ENCODE measurements at regions not wholly inside any gene's neighbourhood (a gene's known extent, or its start where the extent isn't known, plus 50 kb on each side); places are given as distances from the start of the nearest gene placed in this dataset.

DNA sequence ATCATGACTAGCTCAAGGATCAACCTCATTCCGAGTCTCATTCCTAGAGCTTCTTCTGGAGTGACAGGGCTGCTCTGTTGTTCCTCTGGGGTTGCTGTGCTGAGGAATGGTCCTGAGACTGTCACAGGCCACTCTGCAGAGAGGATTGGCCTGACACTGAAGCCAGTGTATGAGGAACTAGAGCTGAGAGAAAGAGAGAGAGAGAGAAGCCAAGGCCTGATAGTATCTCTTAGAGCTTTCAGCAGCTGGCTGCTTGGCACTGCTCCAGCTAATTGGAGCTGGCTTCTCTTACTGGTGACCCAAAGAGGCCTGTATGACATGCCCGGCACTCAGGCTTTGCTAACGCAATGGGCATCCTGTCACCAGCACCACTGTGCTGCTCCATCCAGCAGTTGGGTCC is 73.4 kb upstream of the FLT1 start:
- H3K9me3 Mint-ChIP-seq: no peaks in the 10 kb centered on the region
- no peak overlapping the region for H3K4me3 Mint-ChIP-seq
- peaks cover 21% of the 10 kb centered on the region for H3K27me3 Mint-ChIP-seq
- no peaks in the 10 kb centered on the region for H3K4me1 Mint-ChIP-seq
- ATAC-seq (replicated peaks; ENCODE audit: extremely low read depth, poor library complexity, severe bottlenecking): no peak
- H3K27ac Mint-ChIP-seq (ENCODE audit: low read depth): no peak overlapping the region
- H3K36me3 Mint-ChIP-seq (ENCODE audit: insufficient read depth): peaks cover 2% of the 10 kb centered on the region
- DNase-seq (ENCODE audit: low spot score in 2 of 2): no peak

DNA sequence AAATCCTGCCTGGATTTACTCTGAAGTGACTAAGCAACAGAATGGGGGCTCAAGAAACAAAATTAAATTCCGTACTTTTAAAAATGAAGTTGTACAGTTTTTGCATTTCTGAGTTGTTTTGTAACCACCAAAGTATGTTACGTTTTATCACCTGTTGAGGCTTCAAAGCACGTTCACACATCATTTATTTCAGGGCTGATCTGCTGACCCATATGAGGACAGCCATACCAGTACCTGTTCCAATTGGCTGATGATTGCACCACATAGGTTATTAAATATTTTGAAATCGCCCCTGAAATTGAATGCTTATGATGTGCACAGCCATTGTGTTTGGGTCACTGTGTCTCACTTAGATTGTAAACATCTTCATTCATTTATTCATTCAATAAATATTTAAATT is 72.0 kb upstream of the FLT1 start:
- no peaks in the 10 kb centered on the region for H3K4me1 Mint-ChIP-seq
- peaks cover 21% of the 10 kb centered on the region for H3K27me3 Mint-ChIP-seq
- ATAC-seq (replicated peaks; ENCODE audit: extremely low read depth, poor library complexity, severe bottlenecking): no peak
- DNase-seq (ENCODE audit: low spot score in 2 of 2): no peak
- no peak overlapping the region for H3K4me3 Mint-ChIP-seq
- no peak overlapping the region for H3K27ac Mint-ChIP-seq (ENCODE audit: low read depth)
- H3K36me3 Mint-ChIP-seq (ENCODE audit: insufficient read depth): peaks cover 2% of the 10 kb centered on the region
- H3K9me3 Mint-ChIP-seq: no peaks in the 10 kb centered on the region

DNA sequence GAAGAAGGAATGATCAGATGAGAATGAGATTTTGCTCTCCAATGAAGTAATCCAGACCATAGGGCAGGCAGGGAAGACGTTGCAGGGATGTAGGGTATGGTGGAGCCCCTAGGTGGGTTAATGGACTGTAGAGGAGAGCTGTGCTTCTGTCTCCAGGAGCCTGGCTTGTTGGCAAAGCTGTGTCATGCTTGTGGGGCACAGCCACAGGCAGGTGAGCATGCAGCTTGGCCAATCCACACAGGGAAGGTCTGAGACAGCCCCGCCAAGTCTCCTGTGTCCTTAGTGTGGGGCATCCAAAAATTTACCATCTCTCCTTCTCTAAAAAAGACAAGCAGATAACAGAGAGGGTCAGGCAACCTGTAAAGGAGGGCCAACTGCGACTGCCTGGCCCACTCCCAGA is 71.4 kb upstream of the FLT1 start:
- DNase-seq (ENCODE audit: low spot score in 2 of 2) (no peak), ATAC-seq (replicated peaks; ENCODE audit: extremely low read depth, poor library complexity, severe bottlenecking) (no peak)
- no peaks in the 10 kb centered on the region for H3K9me3 Mint-ChIP-seq
- no peaks in the 10 kb centered on the region for H3K4me1 Mint-ChIP-seq
- H3K36me3 Mint-ChIP-seq (ENCODE audit: insufficient read depth): peaks cover 2% of the 10 kb centered on the region
- peaks cover 23% of the 10 kb centered on the region for H3K27me3 Mint-ChIP-seq
- no peak overlapping the region for H3K27ac Mint-ChIP-seq (ENCODE audit: low read depth)
- H3K4me3 Mint-ChIP-seq: no peak overlapping the region

DNA sequence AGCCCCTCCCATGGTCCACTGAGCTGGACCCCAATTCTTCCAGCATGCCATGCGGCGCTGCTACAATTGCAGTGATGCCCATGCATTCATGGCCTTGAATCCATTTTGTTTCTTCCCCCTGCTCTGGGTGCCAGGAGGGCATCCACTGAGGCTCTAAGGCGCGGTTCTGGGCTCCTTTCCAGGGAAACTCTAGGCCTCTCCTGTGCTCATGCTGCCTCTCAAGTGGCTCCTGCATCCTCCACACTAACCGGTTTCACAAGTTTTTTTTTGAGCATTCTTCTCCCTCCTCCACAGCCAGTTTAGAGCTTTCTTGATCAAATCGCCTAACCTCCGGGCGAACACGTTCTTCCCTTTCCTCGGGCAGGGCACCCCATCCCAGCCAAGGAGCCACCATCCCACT is 69.1 kb upstream of the FLT1 start:
- no peaks in the 10 kb centered on the region for H3K9me3 Mint-ChIP-seq
- H3K36me3 Mint-ChIP-seq (ENCODE audit: insufficient read depth): peaks cover 2% of the 10 kb centered on the region
- H3K27ac Mint-ChIP-seq (ENCODE audit: low read depth): no peak overlapping the region
- no peak for ATAC-seq (replicated peaks; ENCODE audit: extremely low read depth, poor library complexity, severe bottlenecking)
- DNase-seq (ENCODE audit: low spot score in 2 of 2): no peak
- H3K4me1 Mint-ChIP-seq: no peaks in the 10 kb centered on the region
- peaks cover 32% of the 10 kb centered on the region for H3K27me3 Mint-ChIP-seq
- no peak overlapping the region for H3K4me3 Mint-ChIP-seq

DNA sequence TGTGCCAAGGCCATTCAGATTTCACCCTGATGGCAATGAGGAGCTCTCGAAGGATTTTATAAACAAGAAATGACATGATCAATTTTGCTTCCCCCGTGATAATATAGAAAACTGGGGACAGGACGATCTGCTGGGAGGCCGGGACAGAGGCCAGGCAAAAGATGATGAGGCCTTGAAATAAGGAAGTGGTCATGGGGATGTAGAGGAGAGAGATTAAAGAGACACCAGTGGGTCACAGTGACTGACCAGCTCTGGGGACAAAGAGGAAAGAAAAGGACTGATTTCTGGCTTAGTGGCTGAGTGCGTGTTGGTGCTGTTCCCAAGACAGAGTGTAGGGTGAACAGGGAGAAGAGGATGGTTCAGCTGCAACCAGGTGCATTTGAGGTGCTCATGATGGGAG is 68.7 kb upstream of the FLT1 start:
- ATAC-seq (replicated peaks; ENCODE audit: extremely low read depth, poor library complexity, severe bottlenecking): no peak

DNA sequence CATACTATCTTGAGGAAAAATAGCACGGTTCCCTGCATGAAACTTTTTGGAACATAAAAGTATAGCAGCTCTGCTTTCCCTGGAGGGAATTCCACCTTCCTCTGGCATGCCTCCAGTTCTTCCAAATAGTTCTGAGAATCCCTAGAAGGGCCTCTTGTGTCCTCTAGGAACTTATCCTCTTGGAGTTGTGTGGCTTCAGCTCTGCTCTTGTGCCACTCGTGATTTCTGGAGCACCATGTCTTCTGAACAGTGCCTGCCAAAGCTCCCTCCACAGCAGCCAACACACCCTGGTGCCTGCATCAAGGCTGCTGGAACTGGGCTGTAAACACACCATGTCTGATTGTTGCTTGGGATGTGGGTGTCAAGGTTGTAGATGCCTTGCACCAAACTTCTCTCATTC is 65.7 kb upstream of the FLT1 start:
- no peak for ATAC-seq (replicated peaks; ENCODE audit: extremely low read depth, poor library complexity, severe bottlenecking)
- H3K27ac Mint-ChIP-seq (ENCODE audit: low read depth): no peak overlapping the region
- peaks cover 32% of the 10 kb centered on the region for H3K27me3 Mint-ChIP-seq
- no peak for DNase-seq (ENCODE audit: low spot score in 2 of 2)
- no peaks in the 10 kb centered on the region for H3K36me3 Mint-ChIP-seq (ENCODE audit: insufficient read depth)
- H3K9me3 Mint-ChIP-seq: no peaks in the 10 kb centered on the region
- no peak overlapping the region for H3K4me3 Mint-ChIP-seq
- H3K4me1 Mint-ChIP-seq: no peaks in the 10 kb centered on the region

More for the DNA sequence above, 68.7 kb upstream of the FLT1 start:
- no peak overlapping the region for H3K4me3 Mint-ChIP-seq
- no peaks in the 10 kb centered on the region for H3K9me3 Mint-ChIP-seq
- no peaks in the 10 kb centered on the region for H3K4me1 Mint-ChIP-seq
- H3K36me3 Mint-ChIP-seq (ENCODE audit: insufficient read depth): peaks cover 2% of the 10 kb centered on the region
- peaks cover 32% of the 10 kb centered on the region for H3K27me3 Mint-ChIP-seq
- DNase-seq (ENCODE audit: low spot score in 2 of 2): no peak
- no peak overlapping the region for H3K27ac Mint-ChIP-seq (ENCODE audit: low read depth)

DNA sequence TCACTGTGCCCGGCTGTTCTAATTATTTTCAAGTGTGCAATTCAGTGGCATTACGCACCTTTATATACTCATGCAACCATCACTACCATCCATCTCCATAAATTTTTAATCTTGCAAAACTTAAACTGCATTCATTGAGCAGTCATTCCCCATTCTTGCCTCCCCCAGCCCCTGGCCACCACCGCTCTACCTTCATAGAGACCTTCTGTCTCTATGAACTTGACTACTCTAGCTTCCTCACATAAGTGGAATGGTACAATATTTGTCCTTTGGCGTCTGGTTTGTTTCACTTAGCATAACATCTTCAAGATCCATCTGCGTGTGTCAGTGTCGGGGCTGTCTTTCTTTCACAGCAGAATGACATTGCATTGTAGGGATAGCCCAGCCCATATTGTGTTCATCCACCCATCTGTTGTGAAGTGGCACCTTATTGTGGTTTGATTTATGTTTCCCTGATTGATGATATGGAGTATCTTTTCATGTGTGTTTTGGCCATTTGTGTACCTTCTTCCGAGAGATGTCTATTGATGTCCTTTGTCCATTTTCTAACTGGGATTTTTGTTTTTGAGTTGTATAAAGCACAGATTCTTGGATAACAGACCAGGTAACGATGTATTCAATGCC is 64.8 kb upstream of the FLT1 start:
- Mint-ChIP-seq H3K27me3 (peaks cover 38% of the 10 kb centered on the region), H3K36me3 (ENCODE audit: insufficient read depth) (no peaks in the 10 kb centered on the region), H3K4me3 (no peak overlapping the region), H3K27ac (ENCODE audit: low read depth) (no peak overlapping the region), H3K4me1 (no peaks in the 10 kb centered on the region), H3K9me3 (no peaks in the 10 kb centered on the region)
- no peak for DNase-seq (ENCODE audit: low spot score in 2 of 2)
- no peak for ATAC-seq (replicated peaks; ENCODE audit: extremely low read depth, poor library complexity, severe bottlenecking)

DNA sequence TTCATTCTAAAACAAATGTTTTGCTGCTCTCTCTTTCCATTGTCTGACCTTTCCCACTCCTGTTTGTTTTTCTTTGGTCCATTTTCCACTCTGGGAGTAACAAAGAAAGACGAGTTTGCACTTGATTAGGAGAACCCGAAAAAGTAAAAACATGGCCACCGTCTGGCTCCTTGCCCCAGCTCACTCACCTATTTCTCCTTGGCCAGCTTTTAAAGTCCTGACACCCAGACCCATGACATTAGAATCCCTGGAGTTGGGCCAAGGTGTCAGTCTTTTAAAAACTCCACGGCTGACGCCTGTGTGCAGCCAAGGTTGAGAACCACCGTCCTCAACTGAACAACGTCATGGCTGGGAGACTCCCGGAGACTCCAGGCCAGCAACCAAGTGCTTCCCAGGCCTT is 63.6 kb upstream of the FLT1 start:
- Mint-ChIP-seq H3K27me3 (peaks cover 29% of the 10 kb centered on the region), H3K36me3 (ENCODE audit: insufficient read depth) (no peaks in the 10 kb centered on the region), H3K4me1 (no peaks in the 10 kb centered on the region), H3K4me3 (no peak overlapping the region), H3K27ac (ENCODE audit: low read depth) (no peak overlapping the region), H3K9me3 (no peaks in the 10 kb centered on the region)
- ATAC-seq (replicated peaks; ENCODE audit: extremely low read depth, poor library complexity, severe bottlenecking) (no peak), DNase-seq (ENCODE audit: low spot score in 2 of 2) (no peak)

DNA sequence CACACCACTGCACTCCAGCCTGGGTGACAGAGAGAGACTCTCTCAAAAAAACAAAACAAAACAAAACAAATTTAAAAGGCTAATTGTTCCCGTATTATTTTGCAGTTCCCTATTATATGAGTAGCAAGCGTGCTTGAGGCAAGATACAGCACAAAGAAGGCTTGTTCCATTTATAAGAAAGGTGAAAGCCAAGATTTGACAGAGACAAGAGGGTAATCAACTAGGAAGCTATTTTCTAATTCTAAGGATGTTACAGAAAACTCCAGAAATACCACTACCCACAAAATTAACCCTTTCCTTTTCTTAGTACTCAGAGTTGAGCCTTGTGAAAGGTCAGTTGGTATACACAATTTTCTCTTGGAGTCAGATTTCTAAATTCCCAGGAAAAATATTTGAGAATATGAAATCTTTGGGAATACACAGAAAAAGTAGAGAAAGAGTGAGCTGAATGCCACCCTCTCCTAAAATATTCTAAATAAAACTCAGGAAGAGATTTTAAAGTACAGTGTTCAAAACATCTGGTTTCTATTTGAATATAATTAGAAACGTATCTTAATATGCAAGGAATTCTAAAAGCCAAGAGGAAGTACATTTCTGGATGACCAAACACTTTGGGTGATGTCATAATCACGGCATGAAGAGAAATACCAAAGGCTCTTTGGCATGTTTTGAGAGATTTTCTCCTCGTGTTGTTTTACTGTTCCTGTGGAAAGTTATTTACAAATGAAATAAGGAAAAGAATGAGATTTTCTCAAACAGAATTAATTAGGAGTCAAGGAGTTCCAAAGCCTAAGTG is 63.0 kb upstream of the FLT1 start:
- Mint-ChIP-seq H3K27me3 (peaks cover 25% of the 10 kb centered on the region), H3K4me1 (no peaks in the 10 kb centered on the region), H3K36me3 (ENCODE audit: insufficient read depth) (no peaks in the 10 kb centered on the region), H3K4me3 (no peak overlapping the region), H3K27ac (ENCODE audit: low read depth) (no peak overlapping the region), H3K9me3 (no peaks in the 10 kb centered on the region)
- ATAC-seq (replicated peaks; ENCODE audit: extremely low read depth, poor library complexity, severe bottlenecking) (no peak), DNase-seq (ENCODE audit: low spot score in 2 of 2) (no peak)

DNA sequence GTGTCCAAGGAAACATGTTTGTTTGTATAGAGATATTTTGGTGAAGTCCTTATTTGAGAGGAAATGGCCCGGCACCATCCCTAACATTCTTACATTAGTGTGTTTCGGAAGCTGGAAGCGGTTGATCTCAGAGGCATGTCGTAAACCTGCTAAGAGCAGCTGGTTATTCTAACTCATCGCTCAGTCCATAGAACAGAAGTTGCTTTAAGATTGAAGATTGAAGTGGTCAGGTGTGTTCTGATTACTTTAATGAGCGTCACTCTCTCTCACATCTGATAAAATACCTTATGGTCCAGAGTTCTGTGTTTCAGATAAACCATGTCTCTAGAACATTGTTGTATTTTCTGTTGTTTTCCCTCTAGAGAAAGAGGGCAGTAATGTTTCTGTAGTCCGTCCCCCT is 60.2 kb upstream of the FLT1 start:
- no peaks in the 10 kb centered on the region for H3K36me3 Mint-ChIP-seq (ENCODE audit: insufficient read depth)

DNA sequence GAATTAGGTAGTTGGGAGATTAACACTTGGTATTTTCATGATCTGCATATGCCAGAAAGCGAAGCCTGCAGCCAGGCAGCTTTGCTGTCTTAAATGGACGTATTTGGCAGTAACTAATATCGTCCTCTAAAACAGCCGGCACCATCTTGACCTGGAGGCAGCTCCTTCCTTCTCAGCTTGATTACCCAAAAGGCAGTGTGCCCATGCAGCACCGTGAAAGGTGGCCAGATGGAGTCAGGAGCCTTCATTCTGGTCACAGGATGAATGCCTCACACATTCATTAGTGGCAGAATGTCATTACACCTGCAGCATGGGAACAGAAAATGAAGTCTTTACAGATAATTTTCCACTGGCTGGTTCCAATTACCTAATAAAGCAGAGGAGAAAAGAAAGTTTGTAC is 59.0 kb upstream of the FLT1 start:
- H3K36me3 Mint-ChIP-seq (ENCODE audit: insufficient read depth): no peaks in the 10 kb centered on the region
- DNase-seq (ENCODE audit: low spot score in 2 of 2): no peak
- no peaks in the 10 kb centered on the region for H3K9me3 Mint-ChIP-seq
- H3K4me1 Mint-ChIP-seq: no peaks in the 10 kb centered on the region
- no peak overlapping the region for H3K27ac Mint-ChIP-seq (ENCODE audit: low read depth)
- no peak overlapping the region for H3K4me3 Mint-ChIP-seq
- no peak for ATAC-seq (replicated peaks; ENCODE audit: extremely low read depth, poor library complexity, severe bottlenecking)
- peaks cover 38% of the 10 kb centered on the region for H3K27me3 Mint-ChIP-seq

More for the DNA sequence above, 60.2 kb upstream of the FLT1 start:
- Mint-ChIP-seq H3K27me3 (peaks cover 27% of the 10 kb centered on the region), H3K4me3 (no peak overlapping the region), H3K4me1 (no peaks in the 10 kb centered on the region), H3K27ac (ENCODE audit: low read depth) (no peak overlapping the region), H3K9me3 (no peaks in the 10 kb centered on the region)
- no peak for DNase-seq (ENCODE audit: low spot score in 2 of 2)
- ATAC-seq (replicated peaks; ENCODE audit: extremely low read depth, poor library complexity, severe bottlenecking): no peak

DNA sequence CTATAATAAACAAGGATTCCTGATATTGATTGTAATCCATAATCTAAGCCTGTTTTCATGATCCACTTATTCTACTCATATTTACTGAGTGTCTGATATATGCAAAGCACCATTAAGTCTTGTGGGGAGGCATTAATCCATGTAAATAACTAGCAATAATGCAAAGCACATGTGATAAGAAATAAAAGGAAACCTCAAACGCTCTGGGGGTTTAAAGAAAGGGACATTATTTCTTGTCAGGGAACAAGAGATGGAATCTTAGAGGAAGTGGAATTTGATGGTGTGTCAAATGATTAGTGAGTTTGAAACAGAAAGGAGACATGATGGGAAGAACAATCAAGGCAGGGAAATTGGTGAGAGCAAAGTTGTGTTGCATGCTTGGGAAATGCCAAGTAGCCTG is 57.4 kb upstream of the FLT1 start:
- ATAC-seq (replicated peaks; ENCODE audit: extremely low read depth, poor library complexity, severe bottlenecking) (no peak), DNase-seq (ENCODE audit: low spot score in 2 of 2) (no peak)
- Mint-ChIP-seq H3K4me1 (no peaks in the 10 kb centered on the region), H3K4me3 (no peak overlapping the region), H3K9me3 (no peaks in the 10 kb centered on the region), H3K27ac (ENCODE audit: low read depth) (no peak overlapping the region), H3K27me3 (peaks cover 54% of the 10 kb centered on the region), H3K36me3 (ENCODE audit: insufficient read depth) (no peaks in the 10 kb centered on the region)

DNA sequence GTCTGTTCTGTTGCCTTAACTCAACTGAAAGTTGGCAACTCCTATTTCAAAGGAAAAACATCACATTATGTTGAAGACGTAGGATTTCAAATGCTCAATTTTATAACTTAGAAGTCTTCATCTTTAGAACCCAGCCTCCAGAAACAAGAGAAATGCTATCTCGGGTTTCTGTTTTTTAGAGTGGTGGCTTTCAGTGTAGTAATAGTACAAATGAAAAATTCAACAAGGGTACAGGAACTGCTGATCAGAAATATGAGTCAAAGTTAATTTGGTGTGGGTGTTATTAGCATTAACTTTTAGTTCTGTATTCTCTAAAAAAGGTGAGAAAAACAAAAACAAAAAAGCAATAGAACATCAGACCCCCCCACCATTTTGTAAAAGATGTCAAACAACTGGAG is 56.6 kb upstream of the FLT1 start:
- H3K27ac Mint-ChIP-seq (ENCODE audit: low read depth): no peak overlapping the region
- DNase-seq (ENCODE audit: low spot score in 2 of 2) (no peak), ATAC-seq (replicated peaks; ENCODE audit: extremely low read depth, poor library complexity, severe bottlenecking) (no peak)
- H3K36me3 Mint-ChIP-seq (ENCODE audit: insufficient read depth): no peaks in the 10 kb centered on the region
- H3K4me3 Mint-ChIP-seq: no peak overlapping the region
- no peaks in the 10 kb centered on the region for H3K4me1 Mint-ChIP-seq
- peaks cover 57% of the 10 kb centered on the region for H3K27me3 Mint-ChIP-seq
- no peaks in the 10 kb centered on the region for H3K9me3 Mint-ChIP-seq
